ENCODE measurements at regions not wholly inside any gene's neighbourhood (a gene's known extent, or its start where the extent isn't known, plus 50 kb on each side); places are given as distances from the start of the nearest gene placed in this dataset.

DNA sequence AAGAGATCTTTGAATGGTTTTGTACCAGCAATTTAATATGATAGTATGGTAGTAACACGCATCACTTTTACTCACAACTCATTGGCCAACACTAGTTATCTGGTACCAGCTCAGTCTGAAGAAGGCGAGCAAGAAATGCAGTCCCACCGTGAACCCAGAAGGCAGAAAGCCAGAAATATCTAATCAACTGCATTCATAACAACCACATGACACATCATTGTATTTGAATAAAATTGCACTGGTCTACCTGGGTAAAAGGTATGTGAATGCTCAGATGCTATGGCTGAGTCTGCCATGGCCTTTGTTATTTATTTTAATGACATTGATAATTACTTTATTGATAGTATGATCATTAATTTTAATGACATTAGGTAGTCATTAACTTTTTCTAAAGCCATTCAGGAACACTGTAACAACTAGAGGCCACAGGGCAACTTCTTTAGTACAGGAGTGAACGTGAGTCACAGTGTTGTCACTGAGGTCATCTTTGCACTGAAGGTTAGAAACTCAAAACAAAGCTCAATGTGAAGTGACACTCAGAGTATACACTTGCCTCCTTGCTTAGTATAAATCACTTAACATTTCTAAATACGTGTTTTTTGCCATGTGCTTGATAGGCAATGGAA, 475.6 kb upstream of the TNP1 start:
- DNase-seq (ENCODE audit: low spot score) = no peak

DNA sequence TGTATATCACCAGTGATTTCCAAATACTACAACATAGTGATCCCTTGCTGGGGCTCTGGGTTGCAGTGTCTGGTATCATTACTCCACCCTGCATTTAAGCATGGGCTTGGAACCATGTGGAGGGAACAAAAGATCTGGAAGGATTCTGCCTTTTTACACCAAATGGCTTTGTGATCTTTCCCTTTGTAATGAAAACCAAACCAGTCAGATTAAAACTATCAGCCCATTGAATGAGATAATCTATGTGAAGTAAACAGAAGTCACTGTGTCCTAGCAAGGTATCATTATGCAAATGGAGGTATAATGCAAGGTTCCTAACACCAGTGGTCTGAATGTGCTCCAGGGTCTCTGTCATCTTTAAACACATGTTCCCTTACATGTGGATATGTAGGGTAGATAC, 474.7 kb upstream of the TNP1 start:
- DNase-seq (ENCODE audit: low spot score) = no peak

DNA sequence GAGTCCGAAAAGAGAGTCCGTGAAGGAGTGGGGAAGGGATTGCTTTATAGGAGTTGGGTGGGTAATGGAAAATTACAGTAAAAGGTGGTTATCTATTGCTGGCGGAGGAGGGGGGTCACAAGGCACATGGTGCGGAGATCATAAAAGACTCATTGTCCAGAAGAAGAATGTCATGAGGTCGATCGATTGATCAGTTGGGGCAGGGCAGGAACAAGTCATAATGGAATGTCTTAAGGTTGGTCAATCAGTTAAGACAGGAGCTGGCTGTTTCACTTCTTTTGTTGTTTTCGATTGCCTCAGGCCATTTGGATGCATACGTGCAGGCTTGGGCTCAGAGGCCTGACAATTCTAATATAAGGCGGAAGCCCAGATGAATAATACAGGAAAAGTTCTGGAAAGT, 473.0 kb upstream of the TNP1 start:
- DNase-seq (ENCODE audit: low spot score) = no peak

DNA sequence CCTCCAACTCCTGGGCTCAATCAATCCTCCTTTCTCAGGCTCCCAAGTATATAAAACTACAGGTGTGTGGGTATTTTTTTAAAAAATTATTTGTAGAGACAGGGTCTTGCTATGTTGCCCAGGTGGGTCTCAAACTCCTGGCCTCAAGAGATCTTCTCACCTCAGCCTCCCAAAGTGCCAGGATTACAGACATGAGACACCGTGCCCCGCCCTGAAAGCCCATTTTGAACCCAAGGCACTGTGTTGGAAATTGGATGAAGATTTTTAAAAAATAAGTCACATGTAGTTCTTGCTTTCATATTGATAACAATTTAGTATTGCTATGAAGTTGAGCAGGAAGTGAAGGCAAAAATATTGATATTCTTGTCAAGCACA, 472.5 kb upstream of the TNP1 start:
- DNase-seq (ENCODE audit: low spot score) = no peak

DNA sequence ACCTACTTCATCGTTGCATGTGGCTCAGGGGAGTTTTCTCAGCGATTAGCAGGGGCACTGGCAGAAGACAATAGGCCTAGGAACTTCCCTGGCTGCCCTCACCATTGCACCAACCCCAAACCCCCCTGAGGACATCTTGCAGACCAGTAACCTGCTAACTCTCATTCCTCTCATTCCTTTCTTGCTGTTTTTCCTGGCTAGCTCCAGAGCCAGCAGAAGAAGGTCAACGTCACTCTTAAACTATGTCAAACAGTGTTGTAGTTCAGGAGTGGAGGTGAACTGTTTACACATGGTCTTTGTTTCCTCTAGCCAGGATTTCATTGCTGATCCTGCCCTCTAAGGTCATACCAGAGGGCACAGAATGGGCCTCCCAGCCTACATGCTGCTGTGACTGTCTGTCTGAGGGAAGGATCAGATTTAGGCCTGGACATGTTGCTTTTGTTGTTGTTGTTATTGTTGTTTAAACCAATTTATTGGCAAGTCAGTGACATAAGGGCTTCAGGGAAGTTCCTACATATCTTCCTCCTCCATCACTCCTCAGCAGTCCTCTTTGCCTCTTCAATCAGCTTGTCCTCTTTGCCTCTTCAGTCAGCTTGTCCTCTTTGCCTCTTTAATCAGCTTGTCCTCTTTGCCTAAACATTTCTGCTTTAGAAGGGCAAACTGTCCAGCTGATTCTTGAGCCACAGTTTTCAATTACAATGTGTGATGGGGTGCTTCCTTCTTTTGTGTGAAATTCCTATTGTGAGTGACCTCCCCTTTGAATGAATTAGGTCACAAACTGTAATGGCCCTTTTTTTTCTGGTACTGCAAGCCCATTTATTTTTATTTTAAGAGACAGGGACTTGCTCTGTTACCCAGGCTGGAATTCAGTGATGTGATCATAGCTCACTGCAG, 471.9 kb upstream of the TNP1 start:
- no peak for DNase-seq (ENCODE audit: low spot score)

DNA sequence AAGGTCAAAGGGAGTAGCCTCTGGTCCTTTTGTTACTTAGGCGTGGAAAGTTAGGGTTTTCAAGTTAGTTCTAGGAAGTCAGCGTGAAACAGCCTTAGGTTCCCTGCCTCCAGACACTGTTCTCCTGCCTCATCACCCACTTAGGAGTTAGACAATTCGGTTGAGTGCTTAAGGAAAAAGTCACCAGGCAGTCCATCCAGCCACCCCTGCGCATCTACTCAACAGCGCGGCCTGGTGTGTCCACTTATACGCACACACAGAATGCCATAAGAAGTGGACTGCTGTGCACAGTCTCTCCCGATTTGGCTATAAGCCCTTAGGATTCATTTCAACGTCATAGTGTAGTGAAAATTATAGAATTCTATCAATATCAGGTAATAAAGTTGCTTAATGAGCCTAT, 470.8 kb upstream of the TNP1 start:
- no peak for DNase-seq (ENCODE audit: low spot score)

DNA sequence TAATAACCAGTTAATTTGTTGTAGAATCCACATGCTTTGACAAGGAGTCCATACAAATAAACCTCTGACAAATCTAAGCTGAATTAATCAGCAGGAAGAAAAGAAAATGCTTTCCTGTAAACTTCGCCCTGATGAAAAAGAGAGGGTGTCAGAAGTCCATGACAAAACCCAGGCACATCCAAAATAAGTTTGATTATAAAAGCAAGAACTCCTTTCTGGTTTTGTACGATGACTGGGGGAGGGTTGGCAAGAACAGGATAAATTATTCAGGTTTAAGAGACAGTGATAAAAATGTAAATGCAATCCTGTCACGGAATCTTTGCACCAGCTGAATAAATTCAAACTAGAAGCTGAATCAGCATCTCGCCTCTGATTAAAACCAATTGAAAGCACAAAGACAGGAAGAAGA, 469.2 kb upstream of the TNP1 start:
- no peak for DNase-seq (ENCODE audit: low spot score)

DNA sequence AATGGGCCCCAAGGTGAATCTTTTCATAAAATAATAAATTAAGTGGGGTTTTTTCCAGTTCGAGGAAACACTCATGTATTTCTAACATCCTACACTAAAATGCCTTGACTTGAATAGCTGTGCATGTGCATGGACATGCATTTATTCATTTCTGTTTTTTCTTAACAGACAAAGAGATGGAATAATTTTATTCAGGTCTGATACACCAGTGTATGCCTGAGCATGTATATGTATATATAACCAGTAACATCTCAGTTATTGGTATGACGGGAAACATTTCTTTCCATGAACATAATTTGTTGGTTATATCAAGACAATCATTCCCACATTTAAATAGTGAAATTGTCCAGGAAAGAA, 468.7 kb upstream of the TNP1 start:
- no peak for DNase-seq (ENCODE audit: low spot score)

DNA sequence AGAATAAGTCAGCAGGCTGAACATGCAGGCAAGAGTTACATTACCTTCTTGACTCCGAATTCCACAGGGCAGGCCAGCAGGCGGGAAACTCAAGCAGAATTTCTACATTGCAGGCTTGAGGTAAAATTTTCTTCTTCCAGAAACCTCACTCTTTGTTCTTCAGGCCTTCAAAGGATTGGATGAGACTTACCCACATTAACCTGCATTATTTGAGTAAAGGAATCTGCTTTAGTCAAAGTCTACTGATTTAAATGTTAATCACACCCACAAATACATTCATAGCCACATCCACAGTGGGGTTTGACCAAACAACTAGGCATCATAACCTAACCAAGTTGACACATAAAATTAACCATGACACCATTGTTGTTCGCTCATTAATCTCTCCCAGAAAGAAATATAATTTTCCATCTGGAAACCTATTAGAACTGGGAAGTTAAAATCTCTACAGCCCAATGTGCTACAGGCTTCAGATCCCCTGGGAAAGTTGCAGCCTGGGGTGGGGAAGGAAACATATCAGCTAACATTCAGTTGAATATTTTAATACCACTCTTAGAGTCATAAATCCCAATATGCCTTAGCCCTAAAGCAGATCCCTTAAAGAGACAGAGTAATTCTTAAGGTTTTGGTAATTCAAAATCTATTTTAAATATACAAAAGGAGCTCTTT, 468.2 kb upstream of the TNP1 start:
- no peak for DNase-seq (ENCODE audit: low spot score)

DNA sequence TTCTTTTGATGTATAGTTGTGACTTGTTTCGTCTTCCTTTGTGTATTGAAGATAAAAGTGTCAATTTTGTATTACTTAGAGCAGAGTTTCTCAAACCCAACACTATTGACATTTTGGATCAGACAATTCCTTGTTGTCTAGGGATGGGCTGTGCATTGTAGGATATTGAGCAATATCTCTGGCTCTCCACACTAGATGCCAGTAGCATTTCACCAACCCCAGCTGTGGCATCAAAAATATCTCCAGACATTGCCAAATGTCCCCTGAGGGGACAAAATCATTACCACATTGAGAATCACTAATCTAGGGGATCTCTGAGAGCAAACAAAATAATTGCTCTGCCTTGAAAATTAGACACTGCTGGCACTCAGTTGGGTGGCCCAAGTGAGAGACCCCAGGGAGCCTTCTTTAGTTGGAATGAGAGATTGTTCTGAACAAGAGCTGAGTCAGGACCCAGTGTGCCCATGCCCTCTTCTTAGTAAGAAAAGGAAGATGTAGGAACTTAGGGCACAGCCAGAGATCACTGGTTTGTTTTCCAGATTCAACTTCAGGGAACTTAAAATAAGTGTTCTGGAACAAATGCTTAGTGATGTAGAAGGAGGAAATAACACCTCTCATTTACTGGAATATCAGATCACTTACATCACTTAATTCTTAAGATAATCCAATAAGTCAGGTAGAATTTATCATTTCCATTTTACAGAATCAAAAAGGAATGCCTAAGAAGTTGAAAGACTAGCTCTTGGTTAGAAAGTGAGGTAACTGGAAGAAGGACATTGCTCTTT, 466.6 kb upstream of the TNP1 start:
- DNase-seq (ENCODE audit: low spot score) = no peak

DNA sequence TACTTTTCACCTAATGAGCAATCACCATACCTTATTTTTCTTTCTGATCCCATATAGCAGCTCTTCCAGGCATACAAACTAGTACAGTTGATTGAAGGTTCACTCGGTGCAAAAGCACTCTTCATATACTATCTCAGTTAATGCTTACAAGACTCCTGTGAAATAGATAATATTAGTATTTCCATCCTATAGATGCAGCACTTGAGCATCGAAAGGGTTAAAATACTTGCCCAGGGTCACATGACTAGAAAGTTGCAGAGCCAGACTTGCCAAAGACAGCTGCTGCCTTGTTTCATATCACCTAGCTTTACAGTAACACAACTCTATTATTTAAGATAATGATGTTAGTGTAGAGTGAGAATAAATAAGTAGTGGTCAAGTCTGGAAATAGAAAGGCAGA, 466.0 kb upstream of the TNP1 start:
- DNase-seq (ENCODE audit: low spot score) = no peak

DNA sequence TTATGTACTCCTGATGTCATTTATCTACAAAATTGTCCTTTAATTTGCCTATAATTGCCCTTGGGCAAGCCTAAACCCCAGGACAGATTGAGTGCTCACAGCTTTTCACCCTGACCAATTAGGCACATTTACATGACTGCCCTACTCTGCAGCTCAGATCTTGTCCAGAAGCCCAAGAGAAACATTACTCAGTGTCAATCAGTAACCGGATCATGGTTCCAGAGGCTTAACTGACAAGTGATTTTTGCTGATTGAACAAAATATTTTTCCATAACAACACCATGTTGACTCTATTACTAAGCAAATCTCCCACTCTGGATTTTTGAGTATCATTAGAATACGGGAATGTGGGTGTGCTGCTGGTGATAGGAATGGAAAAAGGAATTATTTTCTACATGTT, 465.4 kb upstream of the TNP1 start:
- DNase-seq (ENCODE audit: low spot score) = no peak

DNA sequence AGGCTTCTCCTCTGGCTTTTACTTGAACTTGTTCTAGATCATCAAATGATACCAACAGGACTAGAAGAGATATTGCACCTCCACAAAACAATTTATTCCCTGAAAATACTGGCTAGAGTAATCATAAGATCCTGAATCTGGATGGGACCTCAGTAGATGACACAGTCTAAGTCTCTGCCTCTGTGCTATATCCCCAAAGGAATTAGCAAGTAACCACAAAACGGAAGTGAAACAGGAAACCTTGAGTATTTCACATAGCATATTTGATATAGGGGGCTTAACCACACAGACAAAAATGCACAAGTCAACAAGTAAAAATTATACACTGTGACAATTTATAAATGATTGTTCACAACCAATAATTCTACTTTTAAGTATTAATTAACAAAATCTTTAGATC, 456.9 kb upstream of the TNP1 start:
- no peak for DNase-seq (ENCODE audit: low spot score)

DNA sequence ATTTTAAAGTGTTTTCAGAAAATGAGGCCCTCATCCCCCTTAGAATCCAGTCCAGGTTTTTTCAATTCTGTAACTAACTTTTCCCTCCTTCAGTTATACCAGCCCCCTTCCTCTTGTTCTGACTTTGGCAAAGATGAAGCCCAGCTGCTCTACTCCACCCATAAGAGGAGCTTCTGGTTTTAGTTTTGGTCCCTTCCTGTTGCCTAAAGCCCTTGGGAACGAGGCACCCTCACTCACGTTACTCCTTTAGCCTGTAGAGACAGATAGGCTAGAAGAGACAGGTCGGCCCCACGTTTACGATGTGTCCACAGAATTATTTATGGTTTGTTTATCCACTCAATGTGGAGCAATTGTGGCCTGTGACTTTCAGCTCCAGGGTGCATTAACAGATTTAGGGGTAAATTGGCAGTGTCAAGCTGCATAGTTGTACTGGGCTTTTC, 454.2 kb upstream of the TNP1 start:
- no peak for DNase-seq (ENCODE audit: low spot score)

DNA sequence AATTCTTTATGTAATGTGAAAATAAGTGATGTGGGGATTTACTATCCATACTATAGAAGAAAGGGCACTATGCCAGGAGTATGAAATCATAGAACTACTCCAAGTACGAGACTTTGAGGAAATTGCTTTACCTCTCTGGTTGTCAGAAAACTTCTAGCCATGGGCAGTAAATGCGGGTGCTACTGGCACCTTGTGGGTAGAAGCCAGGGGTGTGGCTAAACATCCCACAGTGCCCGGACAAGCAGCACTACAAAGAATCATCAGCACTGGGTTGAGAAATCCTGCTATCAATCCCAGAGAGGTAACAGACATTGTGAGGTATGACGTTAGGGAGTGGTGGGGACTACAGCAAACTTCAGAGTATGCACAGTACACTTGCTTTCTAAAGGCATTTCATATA, 453.5 kb upstream of the TNP1 start:
- DNase-seq (ENCODE audit: low spot score) = no peak

DNA sequence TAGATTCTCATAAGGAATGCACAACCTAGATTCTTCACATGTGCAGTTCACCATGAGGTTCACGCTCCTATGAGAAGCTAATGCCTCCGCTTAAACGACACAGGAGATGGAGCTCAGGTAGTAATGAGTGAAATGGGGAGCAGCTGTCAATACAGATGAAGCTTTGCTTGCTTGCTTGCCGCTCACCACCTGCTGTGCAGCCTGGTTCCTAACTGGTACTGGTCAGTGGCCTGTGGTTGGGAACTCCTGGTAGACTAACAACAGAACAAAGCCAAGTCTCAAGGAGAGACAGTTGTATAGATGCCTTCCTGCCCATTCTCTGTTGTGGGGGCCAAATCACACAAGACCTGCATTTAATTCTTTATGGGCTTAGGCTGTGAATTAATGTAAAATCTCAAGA, 449.2 kb upstream of the TNP1 start:
- no peak for DNase-seq (ENCODE audit: low spot score)

DNA sequence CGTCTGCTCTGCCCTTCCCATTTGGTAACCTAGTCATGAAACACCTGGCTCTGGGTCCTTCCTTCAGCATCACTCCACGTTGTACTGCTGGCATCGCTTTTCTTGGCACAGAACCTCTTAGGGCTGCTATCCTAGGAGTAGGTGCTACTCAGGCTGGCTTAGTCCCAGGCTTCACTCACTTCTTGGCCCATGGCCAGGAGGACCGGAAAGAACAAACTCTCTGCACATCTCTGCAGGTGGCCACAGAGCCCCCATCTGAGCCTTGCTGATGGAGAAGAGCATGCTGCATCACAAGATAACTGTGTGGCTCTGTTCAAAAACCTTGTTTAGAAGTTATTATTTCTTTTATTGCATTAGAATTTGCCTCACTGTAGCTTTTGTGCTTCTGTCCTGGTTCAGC, 447.2 kb upstream of the TNP1 start:
- no peak for DNase-seq (ENCODE audit: low spot score)

DNA sequence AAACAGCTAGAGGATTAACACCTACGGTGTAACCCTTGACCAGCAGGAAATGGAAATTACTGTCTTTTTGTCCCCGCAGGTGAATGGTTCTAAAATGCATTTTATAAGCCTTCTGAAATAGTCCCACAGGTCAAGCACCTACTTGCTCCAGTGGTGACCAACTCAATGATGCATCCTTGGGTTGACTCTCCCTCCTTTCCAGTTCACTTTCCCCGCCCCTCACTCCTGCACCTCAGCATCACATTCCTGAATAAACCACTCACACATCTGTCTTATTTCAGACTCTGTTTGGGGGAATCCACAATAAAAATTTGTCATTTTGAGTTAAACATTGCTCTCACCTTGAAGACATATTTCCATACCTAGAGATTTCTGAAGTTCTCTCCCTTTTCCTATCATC, 446.0 kb upstream of the TNP1 start:
- no peak for DNase-seq (ENCODE audit: low spot score)

DNA sequence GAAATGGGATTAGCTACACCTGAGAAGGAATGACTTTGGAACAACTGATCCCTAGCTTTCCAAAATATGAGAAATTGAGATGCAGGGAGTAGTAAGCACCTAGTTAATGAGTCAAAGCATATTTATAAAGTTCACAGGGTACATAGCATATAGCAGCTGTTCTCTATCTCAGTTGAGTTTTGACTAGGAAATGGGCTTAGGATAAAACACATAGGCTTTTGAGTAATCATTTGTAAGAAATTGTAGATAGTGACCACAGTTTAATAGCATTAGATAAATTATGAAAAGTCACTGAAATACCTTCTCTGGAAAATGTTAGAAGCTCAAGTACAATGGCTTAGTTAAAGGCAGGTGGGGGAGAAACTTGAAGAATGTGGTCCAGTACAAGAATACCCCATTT, 444.7 kb upstream of the TNP1 start:
- no peak for DNase-seq (ENCODE audit: low spot score)

DNA sequence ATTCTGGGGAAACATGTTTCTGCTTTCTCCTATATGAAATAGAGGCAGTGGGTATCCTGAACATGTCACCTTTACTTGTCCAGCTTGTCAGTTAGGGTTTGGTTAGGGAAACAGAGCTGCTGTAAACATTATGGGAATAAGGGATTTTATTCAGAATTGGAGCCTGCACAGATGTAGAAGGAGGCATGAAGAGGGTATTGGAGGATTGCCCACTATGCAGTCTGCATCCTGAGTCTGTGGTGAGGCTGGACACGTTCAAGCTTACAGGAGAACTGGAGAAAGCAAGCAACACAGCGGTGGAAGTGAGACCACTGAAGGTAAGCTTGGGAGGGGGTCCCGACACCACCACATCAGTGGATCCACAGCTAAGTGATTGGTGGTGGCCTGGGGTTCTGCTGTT, 443.0 kb upstream of the TNP1 start:
- no peak for DNase-seq (ENCODE audit: low spot score)

DNA sequence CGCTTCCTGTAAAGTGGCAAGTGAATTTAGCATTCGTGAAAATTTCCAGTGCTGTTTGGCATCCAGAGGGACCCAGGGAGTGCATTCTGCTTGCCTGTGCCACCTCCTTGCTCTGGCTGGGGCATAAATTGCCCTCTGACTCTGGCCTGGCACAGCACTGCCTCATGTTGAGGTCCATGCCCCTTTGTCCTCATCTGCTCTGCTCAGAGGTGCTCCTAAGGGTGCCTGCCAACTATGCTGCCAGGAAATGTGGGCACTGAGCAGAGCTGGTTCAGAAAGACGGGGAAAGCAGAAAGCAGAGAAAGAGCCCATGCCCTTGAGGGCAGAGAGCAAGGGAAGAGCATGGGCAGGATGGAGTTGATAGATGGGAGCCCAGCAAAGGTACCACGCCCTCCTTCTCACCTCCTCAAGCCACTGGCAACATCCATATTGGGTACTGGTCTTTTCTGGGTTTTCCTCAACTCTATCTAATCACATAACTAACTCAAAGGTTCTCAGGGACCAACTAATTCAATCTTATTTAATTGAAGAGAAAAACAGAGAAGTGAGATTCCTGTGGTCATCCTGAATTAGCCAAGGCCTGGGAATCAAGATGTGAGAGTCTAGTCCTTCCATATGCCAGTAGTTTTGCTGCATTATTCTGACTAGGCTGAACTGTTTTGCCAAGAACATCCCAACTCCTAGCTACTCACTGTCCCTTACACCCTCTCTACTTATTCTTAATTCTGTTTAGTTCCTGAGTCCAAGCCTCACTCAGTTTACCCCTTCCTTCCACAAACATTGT, 441.5 kb upstream of the TNP1 start:
- DNase-seq (ENCODE audit: low spot score) = no peak

DNA sequence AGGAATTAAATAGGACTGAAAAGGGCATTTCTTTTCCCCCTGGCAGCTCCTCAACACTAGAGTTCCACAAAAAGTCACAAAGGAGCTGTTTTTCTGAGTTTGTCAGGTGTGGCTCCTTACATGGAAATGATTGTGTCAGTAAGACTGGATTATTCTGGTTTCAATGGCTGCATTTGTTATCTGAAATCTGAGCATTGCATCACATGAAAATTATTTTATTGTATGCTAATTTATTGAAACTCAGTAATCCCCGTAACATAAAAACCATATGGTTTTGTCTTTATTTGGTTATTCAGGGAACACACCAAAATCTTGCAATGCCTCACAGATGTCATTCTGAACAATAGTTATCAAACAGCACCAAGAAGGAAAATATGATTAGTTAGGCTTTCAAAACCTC, 439.7 kb upstream of the TNP1 start:
- no peak for DNase-seq (ENCODE audit: low spot score)
